ENCODE measurements at regions not wholly inside any gene's neighbourhood (a gene's known extent, or its start where the extent isn't known, plus 50 kb on each side); places are given as distances from the start of the nearest gene placed in this dataset.

GRCh38 chrX:26558719-26559386 is 342.9 kb downstream of the MAGEB5 start:
- no peak for TF ChIP-seq CTCF (IDR thresholded peaks at IDR 0.05)
- no peak for TF ChIP-seq POLR2A (IDR thresholded peaks at IDR 0.05)
